Thyroid gland (tissue), 4 donors: ENCODE measurements at regions not wholly inside any gene's neighbourhood (a gene's known extent, or its start where the extent isn't known, plus 50 kb on each side); places are given as distances from the start of the nearest gene placed in this dataset.

Experiments
- POLR2A ChIP-seq, 2 donors: fragments of 450-650 bp; IDR thresholded peaks; one replicate each; pipeline ENCODE4 v1.6.1; 2017; ENCODE audit warnings: antibody characterized with exemption in 2 of 2, mild to moderate bottlenecking in 2 of 2, moderate library complexity in 1 of 2
- TF ChIP-seq, protein P1 (sequence below), 6 experiments: fragments of 200-600 bp in 3 of 6; fragments of 450-650 bp in 3 of 6; sonication (generic) in 3 of 6; IDR thresholded peaks; one replicate each; pipeline ENCODE4 v1.5.1; 2016 to 2019; ENCODE audit warnings: antibody characterized with exemption in 6 of 6, mild to moderate bottlenecking in 2 of 6, inconsistent platforms in 1 of 6, moderate library complexity in 1 of 6

DNA sequence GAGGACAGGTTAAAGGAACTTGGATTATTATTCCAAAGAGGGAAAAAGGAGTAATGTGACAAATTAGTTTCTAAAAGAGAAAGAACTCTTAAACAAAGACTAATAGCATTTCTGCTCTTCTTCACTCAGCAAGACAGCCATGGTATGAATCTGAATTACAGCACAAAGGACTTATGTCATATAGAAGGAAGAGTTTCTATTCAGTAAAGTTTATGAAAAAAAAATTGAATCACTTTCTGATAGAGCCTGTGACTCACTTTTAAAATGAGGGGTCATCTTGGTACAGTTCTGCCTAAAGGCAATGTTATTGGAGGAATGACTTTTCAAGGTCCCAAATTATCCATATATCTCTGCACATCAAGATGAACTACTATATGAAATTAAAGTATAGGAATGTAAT lies 101.7 kb downstream of the DUSP6 start:
- TF ChIP-seq, protein P1, sequence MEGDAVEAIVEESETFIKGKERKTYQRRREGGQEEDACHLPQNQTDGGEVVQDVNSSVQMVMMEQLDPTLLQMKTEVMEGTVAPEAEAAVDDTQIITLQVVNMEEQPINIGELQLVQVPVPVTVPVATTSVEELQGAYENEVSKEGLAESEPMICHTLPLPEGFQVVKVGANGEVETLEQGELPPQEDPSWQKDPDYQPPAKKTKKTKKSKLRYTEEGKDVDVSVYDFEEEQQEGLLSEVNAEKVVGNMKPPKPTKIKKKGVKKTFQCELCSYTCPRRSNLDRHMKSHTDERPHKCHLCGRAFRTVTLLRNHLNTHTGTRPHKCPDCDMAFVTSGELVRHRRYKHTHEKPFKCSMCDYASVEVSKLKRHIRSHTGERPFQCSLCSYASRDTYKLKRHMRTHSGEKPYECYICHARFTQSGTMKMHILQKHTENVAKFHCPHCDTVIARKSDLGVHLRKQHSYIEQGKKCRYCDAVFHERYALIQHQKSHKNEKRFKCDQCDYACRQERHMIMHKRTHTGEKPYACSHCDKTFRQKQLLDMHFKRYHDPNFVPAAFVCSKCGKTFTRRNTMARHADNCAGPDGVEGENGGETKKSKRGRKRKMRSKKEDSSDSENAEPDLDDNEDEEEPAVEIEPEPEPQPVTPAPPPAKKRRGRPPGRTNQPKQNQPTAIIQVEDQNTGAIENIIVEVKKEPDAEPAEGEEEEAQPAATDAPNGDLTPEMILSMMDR (IDR thresholded peaks at IDR 0.05), result no peak
- no peak for TF ChIP-seq POLR2A (IDR thresholded peaks at IDR 0.05)
